Panc1 (cell line): ENCODE measurements at regions not wholly inside any gene's neighbourhood (a gene's known extent, or its start where the extent isn't known, plus 50 kb on each side); places are given as distances from the start of the nearest gene placed in this dataset.
"Not testable (repeated sequence)": the region's sequence is repeated elsewhere in the genome, so short reads cannot be mapped to it uniquely, and the experiment has no call there.

ENCODE experiments used
- SIN3A ChIP-seq: IDR thresholded peaks from 2 replicates; pipeline ENCODE4 v1.6.1; 2012; ENCODE audit warnings: low read depth, mild to moderate bottlenecking, low read length, moderate library complexity, borderline replicate concordance; ENCODE audit not compliant: insufficient read depth
- TF ChIP-seq, protein P1 (sequence below): fragments of 450-650 bp; IDR thresholded peaks from 2 replicates; pipeline ENCODE4 v1.5.1; 2017; ENCODE audit warnings: mild to moderate bottlenecking

DNA sequence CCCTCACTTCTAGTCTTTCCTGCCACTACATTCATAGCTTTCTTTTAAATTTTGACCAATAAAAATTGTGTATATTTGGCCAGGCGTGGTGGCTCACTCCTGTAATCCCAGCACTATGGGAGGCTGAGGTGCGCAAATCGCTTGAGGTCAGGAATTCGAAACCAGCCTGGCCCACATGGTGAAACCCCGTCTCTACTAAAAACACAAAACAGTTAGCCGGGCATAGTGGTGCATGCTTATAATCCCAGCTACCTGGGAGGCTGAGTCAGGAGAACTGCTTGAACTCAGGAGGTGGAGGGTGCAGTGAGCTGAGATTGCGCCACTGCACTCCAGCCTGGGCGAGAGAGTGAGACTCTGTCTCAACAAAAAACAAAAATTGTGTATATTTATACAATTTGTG, 97.8 kb upstream of the SPATA31D4 start:
- not testable (repeated sequence) for TF ChIP-seq SIN3A
- TF ChIP-seq, protein P1, sequence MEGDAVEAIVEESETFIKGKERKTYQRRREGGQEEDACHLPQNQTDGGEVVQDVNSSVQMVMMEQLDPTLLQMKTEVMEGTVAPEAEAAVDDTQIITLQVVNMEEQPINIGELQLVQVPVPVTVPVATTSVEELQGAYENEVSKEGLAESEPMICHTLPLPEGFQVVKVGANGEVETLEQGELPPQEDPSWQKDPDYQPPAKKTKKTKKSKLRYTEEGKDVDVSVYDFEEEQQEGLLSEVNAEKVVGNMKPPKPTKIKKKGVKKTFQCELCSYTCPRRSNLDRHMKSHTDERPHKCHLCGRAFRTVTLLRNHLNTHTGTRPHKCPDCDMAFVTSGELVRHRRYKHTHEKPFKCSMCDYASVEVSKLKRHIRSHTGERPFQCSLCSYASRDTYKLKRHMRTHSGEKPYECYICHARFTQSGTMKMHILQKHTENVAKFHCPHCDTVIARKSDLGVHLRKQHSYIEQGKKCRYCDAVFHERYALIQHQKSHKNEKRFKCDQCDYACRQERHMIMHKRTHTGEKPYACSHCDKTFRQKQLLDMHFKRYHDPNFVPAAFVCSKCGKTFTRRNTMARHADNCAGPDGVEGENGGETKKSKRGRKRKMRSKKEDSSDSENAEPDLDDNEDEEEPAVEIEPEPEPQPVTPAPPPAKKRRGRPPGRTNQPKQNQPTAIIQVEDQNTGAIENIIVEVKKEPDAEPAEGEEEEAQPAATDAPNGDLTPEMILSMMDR = not testable (repeated sequence)
